Stimulated activated CD8-positive, alpha-beta memory T cell treated with anti-CD3 and anti-CD28 coated beads, Interleukin-7, amount 100 ng/mL, for 48 hours (primary cell): ENCODE measurements at regions not wholly inside any gene's neighbourhood (a gene's known extent, or its start where the extent isn't known, plus 50 kb on each side); places are given as distances from the start of the nearest gene placed in this dataset.

Experiments used
- DNase-seq, 2 donors: peaks; one replicate each; pipeline ENCODE4 v3.0.0-alpha.2; 2020; ENCODE audit warnings: low read depth in 1 of 2; ENCODE audit errors: extremely low read depth in 1 of 2

GRCh38 chr1:88104886-88105285 lies 579.2 kb upstream of the PKN2 start:
- no peak for DNase-seq

- DNase-seq: no peak
Observed at GRCh38 chr1:88111816-88112215, 572.3 kb upstream of the PKN2 start.

- no peak for DNase-seq
Observed at GRCh38 chr1:88117597-88117996, 566.5 kb upstream of the PKN2 start.

GRCh38 chr1:88118176-88118845 lies 565.8 kb upstream of the PKN2 start:
- no peak for DNase-seq

- DNase-seq: no peak
Observed at GRCh38 chr1:88124614-88125013, 559.5 kb upstream of the PKN2 start.

GRCh38 chr1:88126467-88126866 lies 557.6 kb upstream of the PKN2 start:
- no peak for DNase-seq

GRCh38 chr1:88133991-88134390 lies 550.1 kb upstream of the PKN2 start:
- no peak for DNase-seq

GRCh38 chr1:88134983-88135921 lies 548.8 kb upstream of the PKN2 start:
- no peak for DNase-seq

GRCh38 chr1:88139633-88140032 lies 544.4 kb upstream of the PKN2 start:
- DNase-seq: no peak

GRCh38 chr1:88140325-88140724 lies 543.7 kb upstream of the PKN2 start:
- DNase-seq: no peak

GRCh38 chr1:88141499-88142074 lies 542.5 kb upstream of the PKN2 start:
- no peak for DNase-seq

GRCh38 chr1:88145752-88146151 lies 538.3 kb upstream of the PKN2 start:
- DNase-seq: no peak

GRCh38 chr1:88149686-88150085 lies 534.4 kb upstream of the PKN2 start:
- no peak for DNase-seq

GRCh38 chr1:88150330-88150729 lies 533.7 kb upstream of the PKN2 start:
- no peak for DNase-seq

GRCh38 chr1:88163187-88163586 lies 520.9 kb upstream of the PKN2 start:
- DNase-seq: no peak

GRCh38 chr1:88168126-88168525 lies 515.9 kb upstream of the PKN2 start:
- no peak for DNase-seq

GRCh38 chr1:88169139-88169538 lies 514.9 kb upstream of the PKN2 start:
- DNase-seq: no peak

GRCh38 chr1:88169939-88170338 lies 514.1 kb upstream of the PKN2 start:
- no peak for DNase-seq

- DNase-seq: no peak
Observed at GRCh38 chr1:88175120-88175630, 508.9 kb upstream of the PKN2 start.

- DNase-seq: no peak
Observed at GRCh38 chr1:88175631-88176226, 508.3 kb upstream of the PKN2 start.

GRCh38 chr1:88179943-88180342 lies 504.1 kb upstream of the PKN2 start:
- DNase-seq: no peak
